ENCODE measurements at regions not wholly inside any gene's neighbourhood (a gene's known extent, or its start where the extent isn't known, plus 50 kb on each side); places are given as distances from the start of the nearest gene placed in this dataset.

GRCh38 chr5:107808671-107809137 lies 138.0 kb upstream of the EFNA5 start:
- DNase-seq = peak; percentile 35 to 40

DNA sequence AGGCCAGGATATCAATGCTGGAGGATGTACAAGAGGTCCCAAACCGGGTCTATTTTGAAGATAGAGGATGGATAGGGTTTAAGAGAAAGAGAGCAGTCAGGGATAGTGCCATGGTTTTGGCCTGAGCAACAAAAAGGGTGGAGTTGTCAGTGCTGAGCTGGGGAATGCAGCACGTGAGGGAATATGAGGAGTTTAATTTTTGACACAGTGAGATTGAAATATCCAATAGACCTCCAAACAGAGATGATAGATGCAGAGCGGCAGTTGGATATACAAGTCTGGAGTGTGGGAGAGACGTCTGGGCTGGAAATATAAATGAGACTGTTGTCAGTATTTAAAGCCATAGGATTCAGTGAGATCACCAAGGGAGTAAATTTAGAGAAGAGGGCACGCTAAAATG lies 136.7 kb upstream of the EFNA5 start:
- no peak for DNase-seq

GRCh38 chr5:107806705-107807104 lies 136.0 kb upstream of the EFNA5 start:
- no peak for DNase-seq

DNA sequence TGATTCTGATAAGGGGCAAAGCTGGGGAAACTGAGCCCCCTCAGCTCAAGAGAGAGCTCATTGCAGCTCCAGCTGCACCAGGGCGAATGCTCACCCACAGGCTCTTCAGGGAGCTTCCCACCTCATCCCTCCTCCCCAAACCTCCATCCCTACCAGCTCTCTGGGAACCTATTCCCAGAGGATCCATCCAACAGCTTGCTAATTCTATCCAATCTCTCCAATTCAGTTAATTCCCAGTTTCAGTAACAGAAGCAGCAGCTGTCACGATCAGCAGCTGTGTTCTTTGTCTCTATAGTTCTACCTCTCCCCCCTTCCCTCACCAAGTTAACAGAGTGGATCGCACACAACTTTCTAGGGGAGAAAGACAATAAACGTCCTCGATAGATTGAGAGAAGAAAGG lies 135.5 kb upstream of the EFNA5 start:
- DNase-seq = no peak

DNA sequence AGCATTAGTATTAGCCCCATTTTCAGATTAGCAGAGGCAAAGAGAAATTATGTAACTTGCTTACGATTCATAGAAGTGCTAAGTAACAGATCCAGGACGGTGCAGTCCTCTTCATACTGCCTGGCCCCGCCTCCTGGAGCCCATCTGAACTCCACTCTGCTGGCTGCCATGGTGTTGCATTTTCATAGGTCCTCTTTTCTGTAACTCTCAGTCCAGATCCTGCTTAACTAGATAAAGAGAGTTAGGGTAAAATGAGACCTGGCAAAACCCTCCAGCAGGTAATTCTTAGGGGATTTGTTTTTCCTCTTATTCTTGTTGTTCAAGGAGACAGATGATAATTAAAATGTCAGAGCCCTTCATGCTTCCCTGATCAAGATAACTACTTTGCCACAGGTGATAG lies 135.1 kb upstream of the EFNA5 start:
- DNase-seq = no peak

GRCh38 chr5:107805166-107805565 lies 134.4 kb upstream of the EFNA5 start:
- DNase-seq = no peak

GRCh38 chr5:107803728-107804127 lies 133.0 kb upstream of the EFNA5 start:
- no peak for DNase-seq

- DNase-seq = no peak
Observed at GRCh38 chr5:107801061-107801460, 130.3 kb upstream of the EFNA5 start.

DNA sequence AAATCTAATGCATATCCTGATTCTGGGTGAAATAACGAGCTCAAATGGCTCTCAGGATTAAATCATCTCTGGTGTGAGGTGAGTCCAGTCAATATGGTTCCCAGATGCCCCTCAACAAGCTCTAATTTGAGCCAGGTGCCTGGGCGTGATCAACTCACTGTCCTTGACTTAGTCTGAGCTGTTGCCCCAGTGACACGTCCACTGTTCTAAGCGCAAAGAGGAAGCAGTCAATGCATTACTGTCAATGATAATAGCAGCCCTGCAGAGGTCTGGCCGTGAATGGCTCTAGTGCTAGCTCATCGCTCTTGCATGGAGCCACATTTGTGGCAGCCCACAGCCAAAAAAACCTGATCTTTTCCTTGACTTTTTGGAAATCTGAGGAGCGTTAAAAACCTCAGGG lies 128.6 kb upstream of the EFNA5 start:
- DNase-seq = no peak

DNA sequence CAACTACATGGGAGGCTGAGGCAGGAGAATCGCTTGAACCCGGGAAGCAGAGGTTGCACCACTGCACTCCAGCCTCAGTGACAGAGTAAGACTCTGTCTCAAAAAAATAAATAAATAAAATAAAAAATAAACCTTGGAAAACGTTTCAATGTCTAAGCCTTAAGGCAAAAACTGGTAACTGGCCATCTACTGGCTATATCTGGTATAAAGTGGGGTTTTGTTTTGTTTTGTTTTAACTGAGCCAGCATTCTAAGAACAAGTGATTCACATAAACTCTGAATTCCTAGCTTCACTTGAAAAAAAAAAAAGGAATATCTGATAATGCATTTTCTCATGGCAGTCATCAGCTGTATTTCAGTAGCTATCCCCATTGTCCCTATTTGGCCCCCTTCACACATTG lies 126.1 kb upstream of the EFNA5 start:
- no peak for DNase-seq

DNA sequence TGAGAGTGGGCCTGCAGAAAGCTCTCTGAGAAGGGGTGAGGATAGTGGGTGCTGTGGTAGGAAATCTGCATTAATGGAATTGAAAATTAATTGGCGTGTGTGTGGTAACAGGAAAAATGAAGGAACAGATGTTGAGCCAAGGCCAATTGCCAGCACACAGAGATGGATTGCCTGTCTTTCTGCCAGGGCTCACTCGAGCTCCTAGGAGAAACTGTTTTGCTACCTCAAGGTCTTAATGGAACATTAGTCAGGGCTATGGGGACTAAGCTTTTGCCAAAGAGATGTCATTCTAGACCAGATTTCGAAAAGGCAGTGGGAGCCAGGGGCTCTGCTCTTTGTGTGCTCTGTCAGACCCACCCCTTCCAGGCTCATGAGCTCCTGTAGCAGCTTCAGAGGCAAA lies 124.0 kb upstream of the EFNA5 start:
- DNase-seq = no peak

- DNase-seq = no peak
Observed at GRCh38 chr5:107792940-107793339, 122.2 kb upstream of the EFNA5 start.

GRCh38 chr5:107790671-107791070 lies 119.9 kb upstream of the EFNA5 start:
- no peak for DNase-seq

DNA sequence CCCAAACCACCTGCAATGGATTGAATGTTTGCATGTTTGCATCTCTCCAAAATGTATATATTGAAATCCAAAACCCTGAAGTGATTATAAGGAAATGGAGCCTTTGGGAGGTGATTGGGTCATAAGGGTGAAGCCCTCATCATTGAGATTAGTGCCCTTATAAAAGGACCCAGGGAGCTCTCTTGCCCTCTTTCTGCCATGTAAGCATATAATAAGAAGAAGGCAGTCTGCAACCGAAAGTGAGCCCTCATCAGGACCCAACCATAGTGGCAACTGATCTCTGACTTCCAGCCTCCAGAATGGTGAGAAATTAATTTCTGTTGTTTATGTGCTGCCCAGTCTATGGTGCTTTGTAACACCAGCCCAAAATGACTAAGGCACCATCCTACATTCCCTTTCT lies 115.7 kb upstream of the EFNA5 start:
- DNase-seq = no peak

DNA sequence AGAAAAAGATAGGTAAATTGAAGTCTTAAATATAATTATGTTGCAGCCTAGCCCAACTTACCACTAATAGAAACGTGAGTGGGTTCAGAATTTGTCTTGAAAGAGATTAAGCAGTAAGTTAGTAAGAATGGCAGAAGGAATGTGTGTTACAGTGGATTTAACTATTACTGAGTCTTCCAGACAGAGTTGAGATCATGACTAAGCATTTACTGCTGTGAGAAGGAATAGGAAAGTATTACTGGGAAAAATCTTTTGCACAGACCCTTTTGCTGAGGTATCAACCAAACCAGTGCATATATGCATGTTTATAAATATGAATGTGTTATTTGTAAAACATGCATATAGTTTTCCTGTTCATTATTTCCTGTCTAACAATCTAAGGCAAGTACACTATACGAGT lies 112.8 kb upstream of the EFNA5 start:
- DNase-seq = no peak

GRCh38 chr5:107782561-107783169 lies 111.9 kb upstream of the EFNA5 start:
- no peak for DNase-seq

GRCh38 chr5:107781451-107781850 lies 110.7 kb upstream of the EFNA5 start:
- DNase-seq = no peak

- no peak for DNase-seq
Observed at GRCh38 chr5:107779437-107779836, 108.7 kb upstream of the EFNA5 start.

DNA sequence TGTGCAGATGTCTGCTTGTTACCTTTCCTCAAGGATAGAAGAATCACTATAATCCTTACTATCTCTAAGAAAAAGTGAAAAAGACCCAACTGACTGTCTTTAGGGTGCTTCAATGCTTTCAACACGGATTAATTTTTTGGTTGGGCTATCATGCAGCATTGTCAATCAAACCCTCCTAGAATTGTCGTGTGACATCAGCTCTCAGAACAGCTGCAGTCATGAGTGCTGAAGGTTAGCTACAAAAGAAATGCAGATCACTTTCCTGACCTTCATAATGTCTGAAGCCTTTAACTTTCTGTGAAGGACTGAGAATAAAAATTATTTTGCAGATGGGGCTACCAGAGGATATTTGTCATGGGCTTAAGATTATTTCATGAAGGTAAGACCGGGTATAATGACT lies 107.9 kb upstream of the EFNA5 start:
- no peak for DNase-seq

DNA sequence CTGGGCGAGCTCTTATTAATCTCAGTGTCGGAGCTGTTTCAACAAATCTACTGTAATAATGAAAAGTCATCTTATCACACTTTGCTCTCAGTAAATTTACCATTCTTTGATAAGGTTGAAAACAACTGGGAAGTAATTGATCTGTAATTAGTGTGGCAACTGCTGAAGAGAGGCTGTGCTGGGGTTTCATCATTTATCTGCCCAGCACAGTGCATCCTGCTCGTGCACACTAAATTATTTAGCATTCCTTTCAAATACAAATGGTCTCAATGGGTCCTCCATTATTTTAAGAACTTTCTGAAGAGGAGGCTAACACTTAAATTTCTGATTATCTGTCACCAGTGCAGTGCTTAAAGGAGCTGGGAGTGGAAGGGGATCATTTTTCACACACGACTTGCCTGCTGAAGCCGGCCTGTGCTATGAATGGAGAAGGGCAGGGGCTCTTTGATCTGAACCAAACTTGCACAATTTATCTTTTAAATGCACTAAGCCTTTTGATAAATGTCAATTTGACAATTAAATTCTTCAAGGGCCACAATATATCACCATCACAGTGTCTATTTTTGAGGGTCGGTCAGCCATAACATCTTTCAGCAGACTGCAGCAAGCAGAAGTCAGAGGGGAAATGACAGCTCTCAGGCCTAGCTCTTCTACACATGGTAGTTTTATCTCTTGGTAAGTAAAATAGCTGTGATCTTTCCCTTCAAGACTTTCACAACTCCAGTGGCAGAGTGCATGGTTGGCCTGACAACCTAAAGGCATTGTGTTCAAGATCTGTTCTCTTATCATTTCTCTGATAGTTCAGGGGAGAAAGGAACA lies 106.4 kb upstream of the EFNA5 start:
- DNase-seq = no peak

DNA sequence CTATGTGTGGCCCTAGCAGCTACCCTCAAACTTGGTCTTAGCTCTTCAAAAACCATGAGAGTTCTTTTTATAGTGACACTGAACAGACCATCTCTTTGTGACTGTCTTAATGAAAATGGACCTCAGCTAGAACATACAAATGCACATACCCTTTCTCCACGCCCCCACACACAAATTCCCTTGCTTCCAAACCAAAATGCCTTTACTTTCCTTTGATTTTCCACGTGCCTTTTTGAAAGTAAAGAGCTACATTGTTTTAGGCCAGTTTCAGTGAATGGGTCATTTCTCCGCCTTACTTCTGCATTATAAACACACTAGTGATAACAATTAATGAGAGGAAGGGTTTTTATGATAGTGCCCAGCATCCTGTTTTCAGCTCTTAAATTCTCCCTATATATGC lies 105.8 kb upstream of the EFNA5 start:
- DNase-seq = no peak

- no peak for DNase-seq
Observed at GRCh38 chr5:107774316-107774715, 103.6 kb upstream of the EFNA5 start.

GRCh38 chr5:107773479-107773878 lies 102.7 kb upstream of the EFNA5 start:
- no peak for DNase-seq

Data from right lung (tissue), 2 donors.